ENCODE measurements at regions not wholly inside any gene's neighbourhood (a gene's known extent, or its start where the extent isn't known, plus 50 kb on each side); places are given as distances from the start of the nearest gene placed in this dataset.

GRCh38 chr13:83824560-83824959 lies 57.7 kb downstream of the SLITRK1 start:
- no peak for TF ChIP-seq CTCF (IDR thresholded peaks at IDR 0.05)
- no peak for TF ChIP-seq POLR2A (IDR thresholded peaks at IDR 0.05)
